GM13977 (cell line): ENCODE measurements at regions not wholly inside any gene's neighbourhood (a gene's known extent, or its start where the extent isn't known, plus 50 kb on each side); places are given as distances from the start of the nearest gene placed in this dataset.

ENCODE experiments used
- DNase-seq: peaks from one replicate; pipeline ENCODE4 v3.0.0; 2012; ENCODE audit warnings: low spot score
- in situ Hi-C: fragments of 300-500 bp; cut with MboI; formaldehyde crosslinking; loops from one replicate; pipeline ENCODE4 v1.12.0; 2022; ENCODE audit warnings: low sequenced_read_pairs, low pct_unique_long_range_greater_than_20kb, mixed read lengths, inconsistent platforms; ENCODE audit not compliant: unreplicated experiment
- TF ChIP-seq, protein P1 (sequence below): IDR thresholded peaks from 2 replicates; pipeline ENCODE4 v1.5.1; 2012; ENCODE audit warnings: mild to moderate bottlenecking, control low read depth; ENCODE audit not compliant: insufficient read depth; ENCODE audit errors: extremely low read depth, missing control alignments

GRCh38 chr4:27327421-27328181, 467.0 kb downstream of the STIM2 start:
- TF ChIP-seq, protein P1, sequence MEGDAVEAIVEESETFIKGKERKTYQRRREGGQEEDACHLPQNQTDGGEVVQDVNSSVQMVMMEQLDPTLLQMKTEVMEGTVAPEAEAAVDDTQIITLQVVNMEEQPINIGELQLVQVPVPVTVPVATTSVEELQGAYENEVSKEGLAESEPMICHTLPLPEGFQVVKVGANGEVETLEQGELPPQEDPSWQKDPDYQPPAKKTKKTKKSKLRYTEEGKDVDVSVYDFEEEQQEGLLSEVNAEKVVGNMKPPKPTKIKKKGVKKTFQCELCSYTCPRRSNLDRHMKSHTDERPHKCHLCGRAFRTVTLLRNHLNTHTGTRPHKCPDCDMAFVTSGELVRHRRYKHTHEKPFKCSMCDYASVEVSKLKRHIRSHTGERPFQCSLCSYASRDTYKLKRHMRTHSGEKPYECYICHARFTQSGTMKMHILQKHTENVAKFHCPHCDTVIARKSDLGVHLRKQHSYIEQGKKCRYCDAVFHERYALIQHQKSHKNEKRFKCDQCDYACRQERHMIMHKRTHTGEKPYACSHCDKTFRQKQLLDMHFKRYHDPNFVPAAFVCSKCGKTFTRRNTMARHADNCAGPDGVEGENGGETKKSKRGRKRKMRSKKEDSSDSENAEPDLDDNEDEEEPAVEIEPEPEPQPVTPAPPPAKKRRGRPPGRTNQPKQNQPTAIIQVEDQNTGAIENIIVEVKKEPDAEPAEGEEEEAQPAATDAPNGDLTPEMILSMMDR, result no peak
- no peak for DNase-seq
- in situ Hi-C loops, result no loop called here

DNA sequence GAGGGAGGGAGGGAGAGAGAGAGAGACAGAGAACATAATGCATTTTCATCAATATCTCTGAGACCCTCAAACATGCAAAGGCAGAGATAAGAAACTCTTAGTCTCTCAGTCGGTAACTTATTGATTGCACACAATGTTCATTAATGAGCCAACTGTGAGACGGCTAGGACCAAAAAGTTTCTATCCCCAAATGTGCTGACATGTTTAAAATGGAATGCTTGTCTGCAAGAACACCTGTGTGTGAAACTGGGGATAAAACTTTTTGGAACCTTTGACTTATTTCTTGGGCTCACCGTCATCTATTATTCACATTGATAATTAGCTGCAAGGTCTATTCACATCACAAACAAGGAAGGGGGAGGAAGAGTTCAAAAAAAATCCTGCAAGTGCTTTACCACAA, 477.9 kb downstream of the STIM2 start:
- TF ChIP-seq, protein P1, result no peak
- DNase-seq, result no peak
- in situ Hi-C loops, result no loop called here

- in situ Hi-C loops, result no loop called here
- TF ChIP-seq, protein P1, result no peak
Observed at GRCh38 chr4:27343411-27343810, 482.8 kb downstream of the STIM2 start.

DNA sequence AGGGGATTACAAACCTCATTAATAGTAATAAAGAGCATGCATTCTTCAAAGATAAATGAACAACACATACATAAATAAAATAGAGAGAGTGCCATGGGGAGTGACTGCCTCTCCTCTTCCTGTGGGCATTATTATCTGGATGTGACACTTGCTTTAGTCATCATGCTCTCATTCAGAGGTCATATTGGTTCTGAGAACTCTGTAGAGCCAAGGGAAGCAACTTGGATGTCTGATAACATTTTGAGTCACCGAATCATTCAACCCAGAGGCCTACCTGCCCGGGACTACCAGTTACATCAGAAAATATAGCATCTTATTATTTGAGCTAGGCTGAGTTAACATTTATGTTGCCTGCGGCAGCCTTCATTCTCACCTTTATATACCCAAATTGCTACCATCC, 489.5 kb downstream of the STIM2 start:
- no peak for DNase-seq
- in situ Hi-C loops, result no loop called here
- TF ChIP-seq, protein P1, result no peak

More at GRCh38 chr4:27343411-27343810, 482.8 kb downstream of the STIM2 start:
- DNase-seq, result no peak

DNA sequence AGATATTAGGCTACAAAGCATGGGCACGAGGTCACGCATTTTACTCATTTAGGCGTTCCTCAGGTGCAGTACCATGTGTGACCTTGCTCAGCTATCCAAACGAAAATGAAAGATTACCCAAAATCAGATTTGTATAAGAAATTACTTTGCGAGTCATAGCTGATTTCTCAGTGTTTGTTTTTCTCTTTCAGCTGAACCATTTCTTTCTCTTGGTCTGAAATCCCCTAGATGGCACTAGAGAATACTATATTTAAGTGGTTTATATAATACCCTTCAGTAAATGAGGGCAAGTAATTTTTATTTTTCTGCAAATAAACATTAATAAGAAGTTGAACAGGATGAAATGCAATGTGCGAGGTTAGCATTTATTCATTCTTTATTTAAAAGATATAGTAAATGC, 496.6 kb downstream of the STIM2 start:
- in situ Hi-C loops, result no loop called here
- TF ChIP-seq, protein P1, result no peak
- no peak for DNase-seq

GRCh38 chr4:27358269-27358668, 497.6 kb downstream of the STIM2 start:
- in situ Hi-C loops, result no loop called here
- DNase-seq, result no peak
- TF ChIP-seq, protein P1, result no peak
